GM12891 (cell line): ENCODE measurements at regions not wholly inside any gene's neighbourhood (a gene's known extent, or its start where the extent isn't known, plus 50 kb on each side); places are given as distances from the start of the nearest gene placed in this dataset.

Experiments used
- POLR2A ChIP-seq: IDR thresholded peaks from 2 replicates; pipeline ENCODE4 v1.6.1; 2011; ENCODE audit warnings: low read depth, low read length, control low read depth
- POLR2AphosphoS5 ChIP-seq: IDR thresholded peaks from 2 replicates; pipeline ENCODE4 v1.6.1; 2011; ENCODE audit warnings: low read depth, low read length, control low read depth
- SPI1 ChIP-seq: IDR thresholded peaks from 2 replicates; pipeline ENCODE4 v1.6.1; 2011; ENCODE audit warnings: low read depth, low read length, control low read depth
- TAF1 ChIP-seq: IDR thresholded peaks from 2 replicates; pipeline ENCODE4 v1.6.1; 2011; ENCODE audit warnings: low read depth, low read length, control low read depth

- TF ChIP-seq TAF1 (no peak), POLR2AphosphoS5 (no peak), POLR2A (no peak), SPI1 (no peak)
These were observed 134.5 kb downstream of the BAMBI start for GRCh38 chr10:28811639-28812349.
